HG02588 (cell line): ENCODE measurements at regions not wholly inside any gene's neighbourhood (a gene's known extent, or its start where the extent isn't known, plus 50 kb on each side); places are given as distances from the start of the nearest gene placed in this dataset.
"Not testable (repeated sequence)": the region's sequence is repeated elsewhere in the genome, so short reads cannot be mapped to it uniquely, and the experiment has no call there.

ENCODE experiments used
- ATAC-seq: cut with Tn5 transposase; IDR thresholded peaks from one replicate; pipeline ENCODE4 v1.9.1; 2021; ENCODE audit warnings: mild to moderate bottlenecking, moderate library complexity; ENCODE audit not compliant: unreplicated experiment

DNA sequence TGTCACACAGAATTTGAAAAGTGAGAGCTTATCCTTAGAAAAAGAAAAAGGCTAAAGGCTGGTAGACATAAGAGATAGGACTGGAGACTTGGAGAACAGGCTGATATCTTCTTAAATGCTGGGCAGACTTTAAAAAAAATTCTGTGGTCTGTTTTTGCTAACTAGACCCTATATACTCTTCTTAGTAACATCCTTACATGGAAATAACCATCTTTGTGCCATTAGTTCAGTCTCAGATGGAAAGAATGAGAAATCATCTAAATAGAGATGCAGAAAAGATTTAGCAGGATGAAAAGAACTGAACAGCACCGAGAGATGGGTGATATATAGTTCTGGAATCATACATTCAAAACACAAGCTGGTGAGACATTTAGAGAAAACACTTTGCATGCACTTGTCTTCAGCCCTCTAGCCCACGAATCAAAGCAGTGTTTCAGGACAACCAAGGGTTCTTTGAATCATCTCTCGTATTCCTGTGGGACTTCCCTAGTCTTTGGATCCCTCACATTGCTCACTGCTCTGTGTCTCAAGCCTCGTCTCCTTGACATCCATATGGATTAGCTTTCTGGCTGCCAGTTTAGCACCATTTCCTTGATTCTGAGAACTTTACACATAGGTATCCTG is 93.0 kb upstream of the LYSMD4 start:
- ATAC-seq, result no peak

DNA sequence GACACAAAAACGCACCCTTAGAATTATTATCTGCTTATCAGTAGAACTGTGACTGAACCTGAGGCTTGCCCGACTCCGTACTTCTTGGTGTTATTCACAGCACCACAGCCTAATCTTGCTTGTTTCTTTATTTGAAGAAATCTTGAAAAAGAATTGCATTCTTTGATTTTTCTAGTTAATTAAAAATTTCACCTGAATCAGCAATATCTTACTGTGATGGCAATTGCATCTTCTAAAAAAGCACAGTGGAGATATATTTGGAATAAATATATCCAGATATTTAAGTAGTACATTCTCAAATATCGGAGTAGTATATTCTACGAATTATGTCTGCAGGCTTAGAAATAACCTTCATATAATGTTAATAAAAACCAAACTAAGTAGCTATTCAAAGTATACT is 90.1 kb upstream of the LYSMD4 start:
- no peak for ATAC-seq

DNA sequence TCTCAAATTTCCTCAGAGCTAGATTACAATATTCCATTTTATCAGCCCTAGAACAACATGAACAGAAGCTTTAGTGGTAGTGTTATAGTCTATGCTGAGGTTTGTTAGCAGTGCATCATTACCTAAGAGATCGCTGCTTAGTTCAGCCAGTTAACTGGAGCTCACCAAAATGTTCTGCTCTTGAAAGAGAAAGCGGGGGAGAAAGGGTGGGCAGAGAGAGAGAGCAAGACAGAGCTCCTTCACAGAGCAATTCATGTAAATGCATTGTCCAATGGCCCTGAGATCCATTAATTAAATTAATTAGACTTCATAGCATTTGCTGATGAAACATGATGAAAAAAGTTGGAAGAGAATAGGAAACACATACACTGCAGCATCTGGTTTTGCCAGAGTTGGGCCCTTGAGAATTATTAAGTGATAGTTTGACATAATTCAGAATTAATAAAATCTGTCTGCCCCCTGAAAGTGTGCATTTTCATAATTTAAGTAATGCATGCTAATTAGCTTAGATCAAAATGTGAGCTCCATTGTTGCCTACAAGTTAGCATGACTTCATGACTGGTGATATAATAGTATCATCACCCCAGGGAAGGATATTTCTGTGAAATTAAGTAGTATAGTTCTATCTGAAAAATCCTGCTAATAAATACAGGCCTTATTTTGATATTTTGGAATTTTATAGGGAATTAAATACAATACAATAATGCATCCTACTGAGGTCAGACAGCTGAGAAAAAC is 86.9 kb upstream of the LYSMD4 start:
- no peak for ATAC-seq

DNA sequence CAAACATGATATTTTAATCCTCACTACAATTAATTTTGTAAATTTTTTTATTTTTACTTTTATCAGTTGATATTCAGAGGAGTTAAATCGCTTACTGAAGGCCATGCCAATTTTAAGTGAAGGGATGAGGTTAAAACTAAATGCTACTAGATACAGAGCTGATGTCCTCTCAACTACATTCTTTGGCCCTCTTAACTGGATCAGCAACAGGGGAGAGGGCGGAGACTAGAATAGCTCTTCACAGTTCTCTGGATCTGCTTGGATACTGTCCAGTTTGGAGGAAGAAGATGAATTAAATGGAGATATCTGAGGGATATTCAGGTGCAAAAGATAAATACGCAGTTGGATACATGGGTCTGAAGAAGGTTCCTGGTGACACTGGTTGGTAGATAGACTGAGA is 85.6 kb upstream of the LYSMD4 start:
- ATAC-seq, result no peak

DNA sequence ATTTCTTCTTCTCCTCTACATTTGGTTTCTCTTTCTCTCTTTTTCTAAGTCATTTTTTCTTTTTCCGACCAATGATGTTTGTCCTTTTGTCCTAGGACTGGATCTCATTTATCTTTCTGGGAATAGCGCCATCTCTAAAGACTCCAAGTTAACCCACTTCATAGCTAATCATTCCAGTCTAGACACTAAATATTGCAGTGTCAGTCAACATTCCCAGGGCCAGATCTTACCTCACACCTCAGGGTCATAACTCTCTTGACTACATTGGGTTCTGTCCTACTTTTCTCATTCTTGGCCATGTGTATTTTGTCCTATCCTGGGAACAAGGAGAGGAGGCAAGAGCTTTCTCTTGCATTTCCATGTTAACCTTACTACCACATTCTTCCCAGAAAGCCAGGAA is 83.6 kb upstream of the LYSMD4 start:
- not testable (repeated sequence) for ATAC-seq

DNA sequence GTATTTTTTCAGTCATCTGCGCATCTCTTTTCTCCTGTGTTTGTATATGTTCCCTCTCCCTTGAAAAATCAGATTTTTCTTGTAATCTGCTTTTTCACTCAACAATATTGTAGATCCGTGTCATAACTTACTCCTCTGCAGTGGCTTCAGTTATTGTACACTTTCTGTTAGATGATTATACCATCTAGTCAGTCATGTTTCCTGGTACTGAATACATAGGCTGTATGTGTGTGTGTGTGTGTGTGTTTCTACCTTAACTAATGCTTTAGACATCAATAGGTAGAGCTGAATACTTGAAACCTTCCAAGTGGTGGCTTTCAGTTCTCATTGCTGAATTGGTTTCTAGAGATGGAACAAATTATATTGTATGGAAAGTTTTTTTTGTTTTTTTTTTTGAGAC is 77.4 kb upstream of the LYSMD4 start:
- not testable (repeated sequence) for ATAC-seq

DNA sequence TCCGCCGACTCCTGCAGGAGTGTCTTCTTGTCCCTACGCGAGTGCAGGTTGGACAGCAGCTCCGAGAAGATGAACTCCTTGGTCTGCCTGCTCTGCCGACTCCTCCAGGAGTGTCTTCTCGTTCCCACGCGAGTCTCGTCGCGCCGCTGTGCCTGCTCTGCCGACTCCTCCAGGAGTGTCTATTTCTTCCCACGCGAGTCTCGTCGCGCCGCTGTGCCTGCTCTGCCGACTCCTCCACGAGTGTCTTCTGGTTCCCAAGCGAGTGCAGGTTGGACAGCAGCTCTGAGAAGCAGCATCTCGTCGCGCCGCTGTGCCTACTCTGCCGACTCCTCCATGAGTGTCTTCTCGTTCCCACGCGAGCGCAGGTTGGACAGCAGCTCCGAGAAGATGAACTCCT is 66.6 kb upstream of the LYSMD4 start:
- not testable (repeated sequence) for ATAC-seq

DNA sequence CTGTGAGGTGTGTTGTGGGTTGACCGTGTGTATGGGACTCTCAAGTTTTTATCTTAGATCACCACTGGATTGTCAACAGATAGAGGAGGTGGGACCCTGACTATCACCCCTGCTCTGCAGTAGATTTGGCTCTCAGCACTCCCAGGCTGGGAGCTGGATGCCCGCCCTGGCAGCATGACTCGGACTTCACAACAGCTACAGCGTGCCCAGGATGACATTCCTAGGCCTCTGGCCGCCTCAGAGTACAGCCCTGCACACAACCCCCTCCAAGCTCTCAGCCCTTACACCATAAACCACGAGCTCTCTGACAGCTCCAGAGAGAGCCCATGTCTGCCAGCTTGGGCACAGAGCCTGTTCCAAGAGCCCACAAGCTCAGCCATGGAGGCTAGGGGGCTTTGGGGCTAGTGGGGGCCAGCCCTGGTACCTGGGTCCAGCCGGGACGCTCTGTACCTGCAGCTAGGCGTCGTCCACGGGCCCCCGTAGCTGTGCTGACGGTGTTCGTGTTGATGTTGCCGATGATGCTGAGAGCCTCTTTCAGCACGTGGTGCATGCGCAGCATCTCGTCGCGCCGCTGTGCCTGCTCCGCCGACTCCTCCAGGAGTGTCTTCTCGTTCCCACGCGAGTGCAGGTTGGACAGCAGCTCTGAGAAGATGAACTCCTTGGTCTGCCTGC is 66.1 kb upstream of the LYSMD4 start:
- ATAC-seq, result not testable (repeated sequence)

DNA sequence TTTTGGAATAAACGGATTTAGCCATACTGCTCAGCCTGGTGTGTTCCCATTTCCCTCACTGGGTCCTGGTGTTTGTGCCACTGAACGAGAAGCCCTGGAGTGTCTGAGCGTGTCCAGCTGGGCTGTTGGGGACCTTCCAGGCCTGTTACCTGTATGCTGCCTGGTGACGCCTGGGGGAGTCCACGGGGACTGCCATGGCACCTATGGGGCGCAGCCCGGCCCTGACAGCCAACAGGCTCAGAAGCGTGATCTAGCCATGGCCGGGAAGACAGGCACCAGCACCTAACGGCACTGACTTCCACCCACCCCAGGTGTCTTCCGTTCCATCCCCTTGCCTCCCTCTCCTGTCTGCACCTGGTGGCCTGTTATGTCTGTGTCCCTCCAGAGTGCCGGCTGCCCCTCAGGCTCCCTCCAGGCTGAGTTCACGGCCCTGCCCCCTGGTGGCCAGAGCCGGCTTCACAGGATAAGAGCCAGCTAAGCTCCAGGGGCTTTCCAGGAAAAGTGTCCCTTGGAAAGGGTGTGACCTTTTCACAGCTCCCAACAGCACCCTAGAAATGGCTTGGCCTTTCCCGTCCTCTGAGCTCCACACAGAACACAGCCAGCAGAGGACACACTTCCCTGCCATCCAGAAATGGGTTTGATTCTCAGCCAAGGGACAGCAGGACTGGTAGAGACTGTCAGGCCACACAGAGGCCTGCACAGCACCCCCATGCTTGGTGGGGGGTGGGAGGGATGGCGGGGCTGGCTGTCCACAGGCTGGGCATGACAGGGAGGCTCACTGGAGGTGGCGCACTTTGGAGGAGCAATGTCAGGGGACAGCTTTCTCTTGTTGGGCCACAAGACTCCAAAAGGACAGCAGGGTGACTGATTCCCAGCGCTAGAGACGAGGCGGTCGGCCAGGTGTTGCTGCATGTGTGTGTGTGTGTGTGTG is 64.0 kb upstream of the LYSMD4 start:
- not testable (repeated sequence) for ATAC-seq

DNA sequence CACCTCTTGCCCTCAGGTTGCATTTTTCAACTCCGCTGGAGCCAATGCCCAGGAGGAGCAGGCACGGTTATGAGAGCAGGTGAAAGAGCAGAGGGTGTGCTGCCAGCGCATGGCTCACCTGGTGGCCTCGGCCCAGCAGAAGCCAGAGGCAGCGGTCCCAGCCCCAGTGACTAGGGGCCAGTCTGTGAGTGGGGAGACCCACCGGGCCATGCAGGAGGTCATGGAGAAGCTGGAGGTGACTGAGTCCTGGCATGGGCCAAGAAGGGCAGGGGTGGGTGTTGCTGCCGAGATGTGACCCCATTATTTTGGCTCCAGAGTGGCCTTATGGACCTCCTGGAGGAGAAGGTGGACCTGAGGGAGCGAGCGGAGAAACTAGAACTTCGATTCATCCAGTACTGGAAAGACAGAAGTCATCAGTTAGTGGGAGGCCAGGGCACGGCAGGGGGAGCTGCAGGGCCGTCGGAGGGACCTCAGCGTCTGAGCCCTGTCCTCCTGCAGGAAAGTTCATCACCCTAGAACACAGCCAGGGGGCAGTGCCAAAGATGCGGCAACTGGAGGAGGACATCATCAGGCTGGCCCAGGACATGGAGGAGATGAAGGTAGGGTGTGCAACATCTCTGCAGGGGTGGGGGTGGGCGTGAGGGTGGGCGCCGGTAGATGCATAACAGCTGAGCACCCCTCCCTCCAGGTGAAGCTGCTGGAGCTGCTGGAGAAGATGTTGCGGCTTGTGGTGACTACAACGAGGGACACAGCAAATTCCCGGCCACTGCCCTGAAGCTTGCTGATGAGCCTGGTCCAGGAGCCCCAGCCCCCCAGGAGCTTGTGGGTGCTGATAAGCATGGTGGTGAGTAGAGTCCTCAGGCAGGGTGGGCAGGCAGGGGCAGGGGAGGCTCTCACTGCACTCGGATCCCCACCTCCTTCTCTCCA is 58.9 kb upstream of the LYSMD4 start:
- ATAC-seq, result not testable (repeated sequence)

DNA sequence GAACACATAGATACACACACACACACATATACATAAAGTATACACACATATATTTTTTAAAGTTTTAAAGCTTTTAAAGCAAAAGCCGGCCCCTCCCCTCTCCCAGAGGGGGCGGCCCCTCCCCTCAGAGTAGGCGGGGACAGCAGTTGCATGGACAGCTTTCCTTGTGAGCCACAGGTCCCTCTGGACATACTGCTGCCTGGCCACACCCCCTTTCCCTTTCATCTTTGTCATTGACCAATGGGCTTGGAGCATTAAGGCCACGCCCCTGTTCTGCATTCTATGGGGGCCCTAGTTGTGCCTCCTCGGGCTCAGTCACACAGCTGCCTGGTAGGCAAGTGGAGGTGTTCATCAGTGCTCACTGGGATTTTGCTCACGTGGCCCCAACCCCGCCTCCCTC is 57.5 kb upstream of the LYSMD4 start:
- ATAC-seq, result not testable (repeated sequence)

DNA sequence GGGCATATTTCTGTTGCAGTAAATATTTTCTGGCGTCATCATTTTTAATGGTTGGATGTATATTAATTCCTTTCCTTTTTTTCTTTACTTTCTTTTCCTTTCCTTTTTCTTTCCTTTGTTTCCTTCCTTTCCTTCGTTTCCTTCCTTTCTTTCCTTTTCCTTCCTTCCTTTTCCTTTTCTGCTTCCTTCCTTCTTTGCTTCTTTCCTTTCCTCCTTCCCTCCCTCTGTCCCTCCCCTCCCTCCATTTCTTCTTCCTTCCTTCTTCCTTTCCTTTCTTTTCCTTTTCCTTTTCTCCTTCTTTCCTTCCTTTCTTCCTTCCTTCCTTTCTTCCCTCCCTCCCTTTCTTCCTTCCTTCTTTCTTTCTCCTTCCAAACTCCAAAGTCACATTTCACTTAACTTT is 54.9 kb upstream of the LYSMD4 start:
- ATAC-seq, result no peak

DNA sequence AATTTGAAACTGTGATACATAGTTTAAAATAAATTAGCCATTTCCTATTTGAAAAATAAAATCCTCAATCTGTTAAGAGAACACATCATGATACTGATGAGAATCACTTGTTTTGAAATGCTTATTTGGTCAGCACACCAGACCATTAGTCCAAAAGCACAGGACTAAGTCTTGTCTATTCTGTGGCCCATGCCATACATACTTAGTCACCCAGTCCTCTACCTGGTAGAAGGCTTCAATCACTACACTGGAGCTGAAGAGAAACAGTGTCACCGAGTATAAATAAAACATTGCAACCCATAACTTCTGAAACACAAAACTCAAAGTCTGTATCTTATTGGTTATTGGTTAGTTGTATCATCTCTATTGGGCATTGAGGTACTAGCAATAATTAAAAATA is 51.6 kb upstream of the LYSMD4 start:
- not testable (repeated sequence) for ATAC-seq

DNA sequence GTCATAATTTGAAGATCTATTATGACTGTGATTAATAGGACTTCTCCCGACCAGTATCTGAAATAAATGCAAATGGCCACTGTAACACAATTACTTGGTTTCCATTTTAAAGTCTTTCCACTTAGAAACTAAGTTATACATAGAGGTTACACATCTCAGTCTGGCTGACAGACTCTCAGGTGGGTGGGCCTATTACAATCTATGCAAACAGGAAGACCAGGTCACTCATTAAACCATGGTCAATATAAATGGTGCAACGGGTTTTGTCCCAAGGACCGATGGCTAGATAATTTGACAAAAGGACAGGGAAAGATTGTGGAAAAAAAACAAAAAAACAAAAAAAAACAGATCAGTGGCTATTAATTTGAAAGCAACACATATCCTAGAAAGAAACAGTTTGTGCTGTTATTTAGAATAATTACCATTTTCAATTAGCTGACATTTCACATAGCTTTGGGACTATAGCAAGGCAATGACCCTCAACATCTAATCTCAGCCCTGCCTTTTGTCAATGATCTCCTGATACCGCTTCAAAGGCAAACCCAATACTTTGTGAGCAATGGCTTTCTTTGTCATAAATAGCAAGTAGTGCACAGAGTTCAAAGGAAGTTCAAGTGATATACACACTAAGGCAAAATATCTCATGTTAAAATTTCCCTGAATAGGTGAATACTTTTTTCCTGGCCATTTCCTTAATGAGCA is 50.8 kb upstream of the LYSMD4 start:
- not testable (repeated sequence) for ATAC-seq
